ENCODE measurements at regions not wholly inside any gene's neighbourhood (a gene's known extent, or its start where the extent isn't known, plus 50 kb on each side); places are given as distances from the start of the nearest gene placed in this dataset.

- DNase-seq (ENCODE audit: extremely low read depth, insufficient read length): no peak
- no peaks in the 10 kb centered on the region for H3K27me3 ChIP-seq (replicated peaks; ENCODE audit: control insufficient read depth, insufficient read depth, low read length)
- TF ChIP-seq CTCF (IDR thresholded peaks at IDR 0.05; ENCODE audit: insufficient read depth, low read length, poor library complexity, severe bottlenecking): no peak
- H3K36me3 ChIP-seq (ENCODE audit: control insufficient read depth, insufficient read depth, low read length): no peaks in the 10 kb centered on the region
- H3K4me3 ChIP-seq (replicated peaks; ENCODE audit: low read depth, low read length): no peak overlapping the region
Measured at GRCh38 chr4:129707949-129708348, 612.0 kb downstream of the C4orf33 start.

- no peak for TF ChIP-seq CTCF (IDR thresholded peaks at IDR 0.05; ENCODE audit: insufficient read depth, low read length, poor library complexity, severe bottlenecking)
- Histone ChIP-seq H3K4me3 (replicated peaks; ENCODE audit: low read depth, low read length) (no peak overlapping the region), H3K27me3 (replicated peaks; ENCODE audit: control insufficient read depth, insufficient read depth, low read length) (no peaks in the 10 kb centered on the region), H3K36me3 (ENCODE audit: control insufficient read depth, insufficient read depth, low read length) (no peaks in the 10 kb centered on the region)
- DNase-seq (ENCODE audit: extremely low read depth, insufficient read length): no peak
Measured at GRCh38 chr4:129708784-129709183, 612.8 kb downstream of the C4orf33 start.

- H3K4me3 ChIP-seq (replicated peaks; ENCODE audit: low read depth, low read length): no peak overlapping the region
- DNase-seq (ENCODE audit: extremely low read depth, insufficient read length): no peak
Measured at GRCh38 chr4:129738175-129738574, 642.2 kb downstream of the C4orf33 start.

GRCh38 chr4:129747756-129748155, 651.8 kb downstream of the C4orf33 start:
- H3K36me3 ChIP-seq (ENCODE audit: control insufficient read depth, insufficient read depth, low read length): no peaks in the 10 kb centered on the region
- H3K27me3 ChIP-seq (replicated peaks; ENCODE audit: control insufficient read depth, insufficient read depth, low read length): no peaks in the 10 kb centered on the region
- no peak overlapping the region for H3K4me3 ChIP-seq (replicated peaks; ENCODE audit: low read depth, low read length)
- no peak for TF ChIP-seq CTCF (IDR thresholded peaks at IDR 0.05; ENCODE audit: insufficient read depth, low read length, poor library complexity, severe bottlenecking)
- DNase-seq (ENCODE audit: extremely low read depth, insufficient read length): no peak

More at GRCh38 chr4:129738175-129738574, 642.2 kb downstream of the C4orf33 start:
- no peaks in the 10 kb centered on the region for H3K36me3 ChIP-seq (ENCODE audit: control insufficient read depth, insufficient read depth, low read length)
- H3K27me3 ChIP-seq (replicated peaks; ENCODE audit: control insufficient read depth, insufficient read depth, low read length): no peaks in the 10 kb centered on the region
- TF ChIP-seq CTCF (IDR thresholded peaks at IDR 0.05; ENCODE audit: insufficient read depth, low read length, poor library complexity, severe bottlenecking): no peak

- no peak for TF ChIP-seq CTCF (IDR thresholded peaks at IDR 0.05; ENCODE audit: insufficient read depth, low read length, poor library complexity, severe bottlenecking)
- DNase-seq (ENCODE audit: extremely low read depth, insufficient read length): no peak
- no peaks in the 10 kb centered on the region for H3K27me3 ChIP-seq (replicated peaks; ENCODE audit: control insufficient read depth, insufficient read depth, low read length)
- no peak overlapping the region for H3K4me3 ChIP-seq (replicated peaks; ENCODE audit: low read depth, low read length)
- no peaks in the 10 kb centered on the region for H3K36me3 ChIP-seq (ENCODE audit: control insufficient read depth, insufficient read depth, low read length)
Measured at GRCh38 chr4:129748991-129749390, 653.0 kb downstream of the C4orf33 start.

GRCh38 chr4:129751646-129752045, 655.7 kb downstream of the C4orf33 start:
- TF ChIP-seq CTCF (IDR thresholded peaks at IDR 0.05; ENCODE audit: insufficient read depth, low read length, poor library complexity, severe bottlenecking): no peak
- H3K4me3 ChIP-seq (replicated peaks; ENCODE audit: low read depth, low read length): no peak overlapping the region
- DNase-seq (ENCODE audit: extremely low read depth, insufficient read length): no peak
- H3K27me3 ChIP-seq (replicated peaks; ENCODE audit: control insufficient read depth, insufficient read depth, low read length): no peaks in the 10 kb centered on the region
- H3K36me3 ChIP-seq (ENCODE audit: control insufficient read depth, insufficient read depth, low read length): no peaks in the 10 kb centered on the region
